CD4-positive, alpha-beta T cell treated with Interferon gamma for 1 hour (primary cell): ENCODE measurements at regions not wholly inside any gene's neighbourhood (a gene's known extent, or its start where the extent isn't known, plus 50 kb on each side); places are given as distances from the start of the nearest gene placed in this dataset.
"Not testable (repeated sequence)": the region's sequence is repeated elsewhere in the genome, so short reads cannot be mapped to it uniquely, and the experiment has no call there.

Source experiments
- DNase-seq: peaks from one replicate; pipeline ENCODE4 v3.0.0-alpha.2; 2020

- no peak for DNase-seq
These were observed 86.2 kb downstream of the PSAT1 start for GRCh38 chr9:78383130-78383529.

- DNase-seq: no peak
These were observed 89.4 kb downstream of the PSAT1 start for GRCh38 chr9:78386348-78386747.

GRCh38 chr9:78386773-78387172 lies 89.8 kb downstream of the PSAT1 start:
- DNase-seq: no peak

- DNase-seq: no peak
These were observed 96.4 kb downstream of the PSAT1 start for GRCh38 chr9:78393340-78393739.

- DNase-seq: no peak
These were observed 97.0 kb downstream of the PSAT1 start for GRCh38 chr9:78393932-78394331.

- no peak for DNase-seq
These were observed 99.2 kb downstream of the PSAT1 start for GRCh38 chr9:78396087-78396486.

GRCh38 chr9:78397045-78397444 lies 100.1 kb downstream of the PSAT1 start:
- DNase-seq: no peak

- no peak for DNase-seq
These were observed 100.5 kb downstream of the PSAT1 start for GRCh38 chr9:78397454-78397853.

GRCh38 chr9:78399153-78399552 lies 102.2 kb downstream of the PSAT1 start:
- DNase-seq: no peak

- DNase-seq: no peak
These were observed 103.6 kb downstream of the PSAT1 start for GRCh38 chr9:78400496-78400895.

- DNase-seq: no peak
These were observed 108.5 kb downstream of the PSAT1 start for GRCh38 chr9:78405461-78405860.

GRCh38 chr9:78406146-78406545 lies 109.2 kb downstream of the PSAT1 start:
- DNase-seq: no peak

GRCh38 chr9:78406933-78407332 lies 110.0 kb downstream of the PSAT1 start:
- no peak for DNase-seq

GRCh38 chr9:78407636-78408312 lies 110.8 kb downstream of the PSAT1 start:
- no peak for DNase-seq

- no peak for DNase-seq
These were observed 111.5 kb downstream of the PSAT1 start for GRCh38 chr9:78408388-78408787.

GRCh38 chr9:78409928-78410510 lies 113.1 kb downstream of the PSAT1 start:
- DNase-seq: not testable (repeated sequence)

- no peak for DNase-seq
These were observed 125.4 kb downstream of the PSAT1 start for GRCh38 chr9:78422309-78422708.

- no peak for DNase-seq
These were observed 127.4 kb downstream of the PSAT1 start for GRCh38 chr9:78424299-78424698.

- no peak for DNase-seq
These were observed 131.7 kb downstream of the PSAT1 start for GRCh38 chr9:78428640-78429039.

- no peak for DNase-seq
These were observed 133.5 kb downstream of the PSAT1 start for GRCh38 chr9:78430387-78430786.

GRCh38 chr9:78431039-78431438 lies 134.1 kb downstream of the PSAT1 start:
- not testable (repeated sequence) for DNase-seq

GRCh38 chr9:78436873-78437272 lies 139.9 kb downstream of the PSAT1 start:
- no peak for DNase-seq

GRCh38 chr9:78437296-78437695 lies 140.4 kb downstream of the PSAT1 start:
- DNase-seq: no peak

- DNase-seq: no peak
These were observed 140.9 kb downstream of the PSAT1 start for GRCh38 chr9:78437806-78438205.

GRCh38 chr9:78438211-78438610 lies 141.3 kb downstream of the PSAT1 start:
- DNase-seq: no peak
